ENCODE measurements at regions not wholly inside any gene's neighbourhood (a gene's known extent, or its start where the extent isn't known, plus 50 kb on each side); places are given as distances from the start of the nearest gene placed in this dataset.

GRCh38 chr2:153551698-153552097 is 73.1 kb upstream of the RPRM start:
- H3K4me3 ChIP-seq (ENCODE audit: low read length), result no peak overlapping the region
- no peak overlapping the region for H3K27ac ChIP-seq (ENCODE audit: low read depth, low read length)
- H3K36me3 ChIP-seq (ENCODE audit: control insufficient read depth, low read length), result no peaks in the 10 kb centered on the region
- H3K79me2 ChIP-seq (ENCODE audit: control insufficient read depth, low read length), result no peaks in the 10 kb centered on the region
- no peaks in the 10 kb centered on the region for H4K20me1 ChIP-seq (ENCODE audit: control insufficient read depth, insufficient read depth, low read depth, low read length)
- no peak overlapping the region for H3K4me2 ChIP-seq (ENCODE audit: low read length)
- H3K9me2 ChIP-seq (replicated peaks; ENCODE audit: control insufficient read depth, low read length), result no peaks in the 10 kb centered on the region
- TF ChIP-seq, protein P1, sequence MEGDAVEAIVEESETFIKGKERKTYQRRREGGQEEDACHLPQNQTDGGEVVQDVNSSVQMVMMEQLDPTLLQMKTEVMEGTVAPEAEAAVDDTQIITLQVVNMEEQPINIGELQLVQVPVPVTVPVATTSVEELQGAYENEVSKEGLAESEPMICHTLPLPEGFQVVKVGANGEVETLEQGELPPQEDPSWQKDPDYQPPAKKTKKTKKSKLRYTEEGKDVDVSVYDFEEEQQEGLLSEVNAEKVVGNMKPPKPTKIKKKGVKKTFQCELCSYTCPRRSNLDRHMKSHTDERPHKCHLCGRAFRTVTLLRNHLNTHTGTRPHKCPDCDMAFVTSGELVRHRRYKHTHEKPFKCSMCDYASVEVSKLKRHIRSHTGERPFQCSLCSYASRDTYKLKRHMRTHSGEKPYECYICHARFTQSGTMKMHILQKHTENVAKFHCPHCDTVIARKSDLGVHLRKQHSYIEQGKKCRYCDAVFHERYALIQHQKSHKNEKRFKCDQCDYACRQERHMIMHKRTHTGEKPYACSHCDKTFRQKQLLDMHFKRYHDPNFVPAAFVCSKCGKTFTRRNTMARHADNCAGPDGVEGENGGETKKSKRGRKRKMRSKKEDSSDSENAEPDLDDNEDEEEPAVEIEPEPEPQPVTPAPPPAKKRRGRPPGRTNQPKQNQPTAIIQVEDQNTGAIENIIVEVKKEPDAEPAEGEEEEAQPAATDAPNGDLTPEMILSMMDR (IDR thresholded peaks at IDR 0.05; ENCODE audit: low read depth, low read length, poor library complexity, severe bottlenecking), result no peak
- TF ChIP-seq EZH2phosphoT487 (IDR thresholded peaks at IDR 0.05; ENCODE audit: borderline replicate concordance, low read length), result no peak
- H3K9me3 ChIP-seq (ENCODE audit: control insufficient read depth, insufficient read depth, low read length), result no peaks in the 10 kb centered on the region
- H3K27me3 ChIP-seq (ENCODE audit: control insufficient read depth, low read length), result no peaks in the 10 kb centered on the region
- H3F3A ChIP-seq (ENCODE audit: control insufficient read depth, insufficient read depth), result no peaks in the 10 kb centered on the region
- no peaks in the 10 kb centered on the region for H3K4me1 ChIP-seq (ENCODE audit: control insufficient read depth, low read length)

- Histone ChIP-seq H3K79me2 (ENCODE audit: control insufficient read depth, low read length) (no peaks in the 10 kb centered on the region), H3K36me3 (ENCODE audit: control insufficient read depth, low read length) (no peaks in the 10 kb centered on the region), H3K4me2 (ENCODE audit: low read length) (no peak overlapping the region), H3K4me3 (ENCODE audit: low read length) (no peak overlapping the region), H3K9me2 (replicated peaks; ENCODE audit: control insufficient read depth, low read length) (no peaks in the 10 kb centered on the region), H3K27ac (ENCODE audit: low read depth, low read length) (no peak overlapping the region), H3F3A (ENCODE audit: control insufficient read depth, insufficient read depth) (no peaks in the 10 kb centered on the region), H3K27me3 (ENCODE audit: control insufficient read depth, low read length) (no peaks in the 10 kb centered on the region), H4K20me1 (ENCODE audit: control insufficient read depth, insufficient read depth, low read depth, low read length) (no peaks in the 10 kb centered on the region), H3K9me3 (ENCODE audit: control insufficient read depth, insufficient read depth, low read length) (no peaks in the 10 kb centered on the region), H3K4me1 (ENCODE audit: control insufficient read depth, low read length) (no peaks in the 10 kb centered on the region)
- TF ChIP-seq, protein P1 (IDR thresholded peaks at IDR 0.05; ENCODE audit: low read depth, low read length, poor library complexity, severe bottlenecking), result no peak
- no peak for TF ChIP-seq EZH2phosphoT487 (IDR thresholded peaks at IDR 0.05; ENCODE audit: borderline replicate concordance, low read length)
These were observed 78.6 kb upstream of the RPRM start for GRCh38 chr2:153557211-153557610.

DNA sequence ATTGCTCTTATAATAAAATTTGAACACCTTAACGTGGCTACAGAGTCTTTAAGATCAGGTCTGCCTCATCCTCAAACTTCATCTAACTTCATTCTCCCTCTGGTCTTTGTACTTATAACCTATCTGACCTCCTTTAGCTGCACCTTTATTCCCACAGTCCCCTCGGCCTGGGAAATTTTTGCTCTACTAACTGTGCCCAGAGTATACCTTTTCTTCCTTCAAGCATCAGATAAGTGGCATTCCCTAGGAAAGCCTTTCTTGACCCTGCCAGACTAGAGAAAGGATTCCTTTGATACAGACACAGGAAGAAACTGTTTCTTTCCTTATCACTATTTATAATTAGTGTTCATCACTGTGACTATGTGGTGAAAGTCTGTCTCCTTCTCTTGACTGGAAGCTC is 79.2 kb upstream of the RPRM start:
- no peak overlapping the region for H3K4me3 ChIP-seq (ENCODE audit: low read length)
- H3K4me2 ChIP-seq (ENCODE audit: low read length), result no peak overlapping the region
- H4K20me1 ChIP-seq (ENCODE audit: control insufficient read depth, insufficient read depth, low read depth, low read length), result no peaks in the 10 kb centered on the region
- H3K79me2 ChIP-seq (ENCODE audit: control insufficient read depth, low read length), result no peaks in the 10 kb centered on the region
- TF ChIP-seq, protein P1 (IDR thresholded peaks at IDR 0.05; ENCODE audit: low read depth, low read length, poor library complexity, severe bottlenecking), result no peak
- TF ChIP-seq EZH2phosphoT487 (IDR thresholded peaks at IDR 0.05; ENCODE audit: borderline replicate concordance, low read length), result no peak
- H3K36me3 ChIP-seq (ENCODE audit: control insufficient read depth, low read length), result no peaks in the 10 kb centered on the region
- no peaks in the 10 kb centered on the region for H3K27me3 ChIP-seq (ENCODE audit: control insufficient read depth, low read length)
- no peaks in the 10 kb centered on the region for H3K9me2 ChIP-seq (replicated peaks; ENCODE audit: control insufficient read depth, low read length)
- no peaks in the 10 kb centered on the region for H3K9me3 ChIP-seq (ENCODE audit: control insufficient read depth, insufficient read depth, low read length)
- H3K27ac ChIP-seq (ENCODE audit: low read depth, low read length), result no peak overlapping the region
- H3K4me1 ChIP-seq (ENCODE audit: control insufficient read depth, low read length), result no peaks in the 10 kb centered on the region
- H3F3A ChIP-seq (ENCODE audit: control insufficient read depth, insufficient read depth), result no peaks in the 10 kb centered on the region

- H3K9me3 ChIP-seq (ENCODE audit: control insufficient read depth, insufficient read depth, low read length), result no peaks in the 10 kb centered on the region
- H4K20me1 ChIP-seq (ENCODE audit: control insufficient read depth, insufficient read depth, low read depth, low read length), result no peaks in the 10 kb centered on the region
- no peak overlapping the region for H3K27ac ChIP-seq (ENCODE audit: low read depth, low read length)
- TF ChIP-seq, protein P1 (IDR thresholded peaks at IDR 0.05; ENCODE audit: low read depth, low read length, poor library complexity, severe bottlenecking), result no peak
- no peak for TF ChIP-seq EZH2phosphoT487 (IDR thresholded peaks at IDR 0.05; ENCODE audit: borderline replicate concordance, low read length)
- no peaks in the 10 kb centered on the region for H3K27me3 ChIP-seq (ENCODE audit: control insufficient read depth, low read length)
- H3K4me2 ChIP-seq (ENCODE audit: low read length), result no peak overlapping the region
- H3K79me2 ChIP-seq (ENCODE audit: control insufficient read depth, low read length), result no peaks in the 10 kb centered on the region
- H3F3A ChIP-seq (ENCODE audit: control insufficient read depth, insufficient read depth), result no peaks in the 10 kb centered on the region
- H3K36me3 ChIP-seq (ENCODE audit: control insufficient read depth, low read length), result no peaks in the 10 kb centered on the region
- no peaks in the 10 kb centered on the region for H3K4me1 ChIP-seq (ENCODE audit: control insufficient read depth, low read length)
- no peaks in the 10 kb centered on the region for H3K9me2 ChIP-seq (replicated peaks; ENCODE audit: control insufficient read depth, low read length)
- H3K4me3 ChIP-seq (ENCODE audit: low read length), result no peak overlapping the region
These were observed 79.7 kb upstream of the RPRM start for GRCh38 chr2:153558247-153558646.
